A549 (cell line): ENCODE measurements at regions not wholly inside any gene's neighbourhood (a gene's known extent, or its start where the extent isn't known, plus 50 kb on each side); places are given as distances from the start of the nearest gene placed in this dataset.
A peak's percentile ranks its signal among the peaks of the same experiment; 100 is the strongest.

Experiments used
- ATAC-seq, 2 experiments: fragments of 200-7000 bp in 1 of 2; fragments of >200 bp in 1 of 2; cut with Nextera tagmentation in 1 of 2; cut with Tn5 transposase in 1 of 2; 3 replicates each; pipeline versions ENCODE4 v1.8.0 to v1.9.1; 2018 to 2020; ENCODE audit warnings: mild to moderate bottlenecking in 1 of 2, moderate library complexity in 1 of 2
- CTCF ChIA-PET: fragments of 300-600 bp; sonication (Branson Sonifier 250); formaldehyde crosslinking; extraction: SDS; loops from one replicate; lab custom pipeline; 2021; ENCODE audit warnings: antibody characterized with exemption, inconsistent platforms; lab: Yijun Ruan, JAX
- POLR2A ChIA-PET: fragments of 350-600 bp; formaldehyde crosslinking; extraction: SDS; loops from one replicate; lab custom pipeline; 2021; ENCODE audit warnings: antibody characterized with exemption, inconsistent platforms; lab: Yijun Ruan, JAX
- DNase-seq, 2 experiments: peaks; one replicate each; pipeline versions ENCODE4 v3.0.0 to v3.0.0-alpha.2; 2011 to 2016; ENCODE audit warnings: low read depth in 1 of 2, low spot score in 1 of 2
- FAIRE-seq: peaks from 2 replicates; lab custom pipeline; 2011; peaks lifted over from hg19 to GRCh38; lab: Jason Lieb, UNC
- H3K27ac ChIP-seq, 2 experiments: fragments of >200 bp; sonication (Bioruptor Twin); formaldehyde crosslinking; 3 replicates each; pipeline ENCODE4 v1.5.1; 2016 to 2017
- H3K4me1 ChIP-seq: fragments of >200 bp; sonication (Bioruptor Twin); formaldehyde crosslinking; 3 replicates; pipeline ENCODE4 v1.6.1; 2016
- H3K4me2 ChIP-seq: fragments of >200 bp; sonication (Bioruptor Twin); formaldehyde crosslinking; 3 replicates; pipeline ENCODE4 v1.6.1; 2016
- H3K4me3 ChIP-seq: fragments of >200 bp; sonication (Bioruptor Twin); formaldehyde crosslinking; 3 replicates; pipeline ENCODE4 v1.5.1; 2016
- H3K9me3 ChIP-seq: fragments of >200 bp; sonication (Bioruptor Twin); formaldehyde crosslinking; 3 replicates; pipeline ENCODE4 v1.6.1; 2016
- BHLHE40 ChIP-seq: IDR thresholded peaks from 2 replicates; pipeline ENCODE4 v1.6.1; 2012; ENCODE audit warnings: low read depth, low read length, inconsistent platforms
- CBX8 ChIP-seq: fragments of 200-600 bp; sonication (generic); IDR thresholded peaks from 2 replicates; pipeline ENCODE4 v1.6.1; 2016
- CHD2 ChIP-seq: fragments of 150-350 bp; IDR thresholded peaks from 2 replicates; pipeline ENCODE4 v1.6.1; 2014; ENCODE audit warnings: low read length; ENCODE audit not compliant: partially characterized antibody
- CTCF ChIP-seq: fragments of >200 bp; sonication (Bioruptor Twin); formaldehyde crosslinking; IDR thresholded peaks from 3 replicates; pipeline ENCODE4 v1.5.1; 2016
- EHF ChIP-seq: fragments of 250-450 bp; sonication (Bioruptor Pico); IDR thresholded peaks from 2 replicates; pipeline ENCODE4 v1.5.0; 2020; ENCODE audit warnings: mild to moderate bottlenecking
- EHMT2 ChIP-seq: fragments of 200-600 bp; sonication (generic); IDR thresholded peaks from 2 replicates; pipeline ENCODE4 v1.6.1; 2016; ENCODE audit warnings: antibody characterized with exemption, low read depth, mild to moderate bottlenecking, moderate library complexity
- ELK1 ChIP-seq: fragments of 150-350 bp; IDR thresholded peaks from 2 replicates; pipeline ENCODE4 v1.6.1; 2014; ENCODE audit warnings: low read depth, mild to moderate bottlenecking, low read length
- EP300 ChIP-seq, 2 experiments: fragments of >200 bp; sonication (Bioruptor Twin); formaldehyde crosslinking; IDR thresholded peaks; 2 replicates in 1 of 2; 3 replicates in 1 of 2; pipeline ENCODE4 v1.6.1; 2016 to 2017
- ESRRA ChIP-seq: fragments of 150-350 bp; IDR thresholded peaks from 2 replicates; pipeline ENCODE4 v1.6.1; 2014; ENCODE audit warnings: mild to moderate bottlenecking, low read length, borderline replicate concordance
- FOSL2 ChIP-seq, 2 experiments: fragments of 450-650 bp in 1 of 2; fragments of >200 bp in 1 of 2; sonication (Bioruptor Twin) in 1 of 2; formaldehyde crosslinking; IDR thresholded peaks; 2 replicates each; pipeline versions ENCODE4 v1.5.0 to v1.6.1; 2016 to 2020; ENCODE audit warnings: mild to moderate bottlenecking in 1 of 2, moderate library complexity in 1 of 2
- FOXS1 ChIP-seq: fragments of 250-450 bp; sonication (Bioruptor Pico); IDR thresholded peaks from 2 replicates; pipeline ENCODE4 v1.5.0; 2020; ENCODE audit warnings: mild to moderate bottlenecking, moderate library complexity
- GATA3 ChIP-seq: IDR thresholded peaks from 2 replicates; pipeline ENCODE4 v1.6.1; 2012; ENCODE audit warnings: borderline replicate concordance
- HDAC2 ChIP-seq: fragments of 200-600 bp; sonication (generic); IDR thresholded peaks from 2 replicates; pipeline ENCODE4 v1.6.1; 2016
- HES2 ChIP-seq: fragments of >200 bp; sonication (Bioruptor Twin); formaldehyde crosslinking; IDR thresholded peaks from 2 replicates; pipeline ENCODE4 v1.6.1; 2016
- HMGXB4 ChIP-seq: fragments of 250-450 bp; sonication (Bioruptor Pico); IDR thresholded peaks from 2 replicates; pipeline ENCODE4 v1.5.0; 2021; ENCODE audit warnings: mild to moderate bottlenecking, moderate library complexity, borderline replicate concordance
- HOXA7 ChIP-seq: fragments of 250-450 bp; sonication (Bioruptor Pico); IDR thresholded peaks from 2 replicates; pipeline ENCODE4 v1.5.0; 2020; ENCODE audit warnings: mild to moderate bottlenecking, moderate library complexity
- HOXB13 ChIP-seq: fragments of 250-450 bp; sonication (Bioruptor Pico); IDR thresholded peaks from 2 replicates; pipeline ENCODE4 v1.5.0; 2020; ENCODE audit warnings: low read depth, mild to moderate bottlenecking, moderate library complexity
- HOXB5 ChIP-seq: fragments of 250-450 bp; sonication (Bioruptor Pico); IDR thresholded peaks from 2 replicates; pipeline ENCODE4 v1.5.0; 2020; ENCODE audit warnings: mild to moderate bottlenecking, moderate library complexity
- MAFK ChIP-seq: fragments of 450-650 bp; IDR thresholded peaks from 2 replicates; pipeline ENCODE4 v1.6.1; 2014; ENCODE audit not compliant: partially characterized antibody
- MYC ChIP-seq: IDR thresholded peaks from 2 replicates; pipeline ENCODE4 v1.6.1; 2012; ENCODE audit warnings: mild to moderate bottlenecking, inconsistent platforms, low read length, improper control_type of control experiment, borderline replicate concordance
- NFE2L2 ChIP-seq: fragments of 150-350 bp; conservative IDR thresholded peaks from 2 replicates; pipeline ENCODE4 v1.6.1; 2014; ENCODE audit warnings: low read length
- NR3C1 ChIP-seq: fragments of >200 bp; sonication (Bioruptor Twin); formaldehyde crosslinking; IDR thresholded peaks from 3 replicates; pipeline ENCODE4 v1.6.1; 2017
- POLR2A ChIP-seq: IDR thresholded peaks from 2 replicates; pipeline ENCODE4 v1.6.1; 2012; ENCODE audit warnings: mild to moderate bottlenecking, low read length
- RARB ChIP-seq: fragments of 250-450 bp; sonication (Bioruptor Pico); IDR thresholded peaks from 2 replicates; pipeline ENCODE4 v1.8.0; 2021; ENCODE audit warnings: mild to moderate bottlenecking, moderate library complexity
- RFX5 ChIP-seq: fragments of 450-650 bp; IDR thresholded peaks from 2 replicates; pipeline ENCODE4 v1.7.1; 2014; ENCODE audit warnings: antibody characterized with exemption, mild to moderate bottlenecking, moderate library complexity
- RNF2 ChIP-seq: fragments of 200-600 bp; sonication (generic); IDR thresholded peaks from 2 replicates; pipeline ENCODE4 v1.6.1; 2016; ENCODE audit warnings: low read depth, mild to moderate bottlenecking, antibody characterized with exemption, moderate library complexity, borderline replicate concordance
- TFCP2L1 ChIP-seq: fragments of 250-450 bp; sonication (Bioruptor Pico); IDR thresholded peaks from 2 replicates; pipeline ENCODE4 v1.5.0; 2021; ENCODE audit warnings: mild to moderate bottlenecking
- TP53 ChIP-seq: fragments of 250-450 bp; sonication (Bioruptor Pico); IDR thresholded peaks from 2 replicates; pipeline ENCODE4 v1.5.0; 2021; ENCODE audit warnings: mild to moderate bottlenecking, moderate library complexity
- ZC3H11A ChIP-seq: fragments of 450-650 bp; IDR thresholded peaks from 2 replicates; pipeline ENCODE4 v1.6.1; 2014; ENCODE audit warnings: antibody characterized with exemption, mild to moderate bottlenecking
- ZFP36 ChIP-seq: fragments of 450-650 bp; IDR thresholded peaks from 2 replicates; pipeline ENCODE4 v1.6.1; 2014; ENCODE audit warnings: borderline replicate concordance; ENCODE audit not compliant: partially characterized antibody
- ZSCAN20 ChIP-seq: fragments of 250-450 bp; sonication (Bioruptor Pico); IDR thresholded peaks from 2 replicates; pipeline ENCODE4 v1.8.0; 2022; ENCODE audit warnings: mild to moderate bottlenecking, moderate library complexity
- WGBS: methylation state at CpG from one replicate; pipeline ENCODE4 v1.1.6; 2017; ENCODE audit errors: missing lambda C conversion rate; 5-methylcytosine and 5-hydroxymethylcytosine counted together

GRCh38 chr4:128350449-128351045, 62.9 kb upstream of the PGRMC2 start:
- FAIRE-seq: no peak
- Histone ChIP-seq H3K9me3 (peaks cover 6% of the 10 kb centered on the region; the same call in 1 of the 3 replicates), H3K4me1 (peaks cover 81% of the 10 kb centered on the region), H3K27ac (peak overlapping the region; percentile 87 to 97), H3K4me2 (peak overlapping the region; percentile 74), H3K4me3 (no peak overlapping the region)
- 76% methylated on average over 5 of the region's 6 CpGs for WGBS
- TF ChIP-seq CHD2 (no peak), EHF (CRISPR knock-in tag) (no peak), CBX8 (no peak), HOXA7 (no peak), MYC (no peak), NR3C1 (no peak), RNF2 (no peak), HMGXB4 (no peak), POLR2A (no peak)
- no peak for DNase-seq
- CTCF ChIA-PET: interaction anchor here (1.2 to 1.6 kb wide), 4 partner anchors 11 to 104 kb away, joined by 3 to 5 read pairs (median 3); no protein-coding TSS in a partner anchor
- no peak for ATAC-seq
- POLR2A ChIA-PET: interaction anchor here (0.7 to 1.8 kb wide), 3 partner anchors 28 to 462 kb away, joined by 3 to 13 read pairs (median 5); no protein-coding TSS in a partner anchor

GRCh38 chr4:128349921-128350320, 62.3 kb upstream of the PGRMC2 start:
- DNase-seq (peak; percentile 62 to 94), ATAC-seq (peak; percentile 57 to 80), FAIRE-seq (peak; percentile 88)
- 24% methylated on average over 4 of the region's 4 CpGs for WGBS
- H3K4me3 ChIP-seq: no peak overlapping the region
- POLR2A ChIA-PET: interaction anchor here (0.6 to 1.8 kb wide), 5 partner anchors 12 to 463 kb away, joined by 3 to 13 read pairs (median 3); partner anchors contain the start of gene PGRMC2
- H3K9me3 ChIP-seq: peaks cover 6% of the 10 kb centered on the region; the same call in 1 of the 3 replicates
- H3K27ac ChIP-seq: peak overlapping the region; percentile 87 to 97
- CTCF ChIA-PET: interaction anchor here (0.6 to 1.6 kb wide), 5 partner anchors 11 to 230 kb away, joined by 3 to 5 read pairs (median 3); no protein-coding TSS in a partner anchor
- peaks cover 75% of the 10 kb centered on the region for H3K4me1 ChIP-seq
- peak overlapping the region; percentile 74 for H3K4me2 ChIP-seq
- no peak for TF ChIP-seq POLR2A
- no peak for TF ChIP-seq ELK1
- no peak for TF ChIP-seq ZFP36
- no peak for TF ChIP-seq TP53 (CRISPR knock-in tag)
- no peak for TF ChIP-seq HMGXB4
- TF ChIP-seq GATA3: peak; percentile 98
- no peak for TF ChIP-seq CTCF
- TF ChIP-seq HOXA7: 0 out of 2 replicates have a peak, but pooled peaks have one; percentile 44
- no peak for TF ChIP-seq NFE2L2
- no peak for TF ChIP-seq EHMT2
- TF ChIP-seq RNF2: no peak
- peak; percentile 35; the same call in 1 of the 2 replicates for TF ChIP-seq FOSL2 (IDR thresholded peaks at IDR 0.05)
- TF ChIP-seq FOSL2 (CRISPR knock-in tag; IDR thresholded peaks at IDR 0.05): peak; percentile 89
- TF ChIP-seq BHLHE40: no peak
- TF ChIP-seq TFCP2L1 (CRISPR knock-in tag): no peak
- peak; percentile 95 for TF ChIP-seq EP300 (IDR thresholded peaks at IDR 0.05)
- TF ChIP-seq RARB: 0 out of 2 replicates have a peak, but pooled peaks have one; percentile 69
- peak; percentile 96 for TF ChIP-seq FOXS1
- no peak for TF ChIP-seq ZC3H11A
- peak; percentile 91 for TF ChIP-seq HES2
- TF ChIP-seq HOXB13 (CRISPR knock-in tag): no peak; the same call in 1 of the 2 replicates
- TF ChIP-seq HDAC2: no peak
- no peak for TF ChIP-seq ESRRA
- TF ChIP-seq ZSCAN20 (CRISPR knock-in tag): peak; percentile 84
- TF ChIP-seq HOXB5 (CRISPR knock-in tag): peak; percentile 83; the same call in 1 of the 2 replicates
- no peak for TF ChIP-seq MAFK
- no peak for TF ChIP-seq RFX5
